Activated T-cell treated with anti-CD3 and anti-CD28 coated beads, Interleukin-2, amount 50 U/mL, for 24 hours (primary cell): ENCODE measurements at regions not wholly inside any gene's neighbourhood (a gene's known extent, or its start where the extent isn't known, plus 50 kb on each side); places are given as distances from the start of the nearest gene placed in this dataset.

Experiments
- DNase-seq: peaks from one replicate; pipeline ENCODE4 v3.0.0-alpha.2; 2020
- H3K27ac Mint-ChIP-seq: 2 replicates; pipeline ENCODE4 v1.8.0; 2020; ENCODE audit warnings: mild to moderate bottlenecking, mixed read lengths
- H3K27me3 Mint-ChIP-seq: 2 replicates; pipeline ENCODE4 v1.8.0; 2020; ENCODE audit warnings: mixed read lengths
- H3K36me3 Mint-ChIP-seq: 2 replicates; pipeline ENCODE4 v1.8.0; 2020; ENCODE audit warnings: low read depth, mixed read lengths
- H3K4me1 Mint-ChIP-seq: 2 replicates; pipeline ENCODE4 v1.8.0; 2020; ENCODE audit warnings: low read depth, mixed read lengths
- H3K4me3 Mint-ChIP-seq: 2 replicates; pipeline ENCODE4 v1.8.0; 2020; ENCODE audit warnings: mild to moderate bottlenecking, moderate library complexity, mixed read lengths
- H3K9me3 Mint-ChIP-seq: 2 replicates; pipeline ENCODE4 v1.8.0; 2020; ENCODE audit warnings: mixed read lengths

DNA sequence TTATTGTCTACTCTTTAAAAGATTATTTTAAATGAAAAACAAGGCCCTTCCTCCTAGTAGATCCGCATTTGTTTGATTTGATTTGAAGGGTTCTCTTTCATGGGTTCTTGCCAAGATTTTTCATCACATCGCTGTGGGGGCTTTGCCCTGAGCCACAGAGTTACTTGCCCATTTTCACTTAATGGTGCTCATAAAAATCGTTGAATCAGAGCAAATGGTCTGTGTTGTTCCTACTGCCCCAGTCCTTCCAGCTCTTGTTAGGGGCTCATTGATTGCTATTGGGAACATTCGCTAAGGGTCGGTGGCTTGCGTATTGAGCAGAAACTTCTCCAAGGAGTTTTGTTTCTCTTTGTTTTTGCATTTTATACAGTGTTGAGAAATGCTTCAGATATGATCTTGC, 1023.4 kb upstream of the CDH8 start:
- DNase-seq = no peak
- Mint-ChIP-seq H3K9me3 (peaks cover 21% of the 10 kb centered on the region), H3K27ac (no peak overlapping the region), H3K27me3 (no peaks in the 10 kb centered on the region), H3K4me1 (no peaks in the 10 kb centered on the region), H3K36me3 (no peaks in the 10 kb centered on the region), H3K4me3 (no peak overlapping the region)

DNA sequence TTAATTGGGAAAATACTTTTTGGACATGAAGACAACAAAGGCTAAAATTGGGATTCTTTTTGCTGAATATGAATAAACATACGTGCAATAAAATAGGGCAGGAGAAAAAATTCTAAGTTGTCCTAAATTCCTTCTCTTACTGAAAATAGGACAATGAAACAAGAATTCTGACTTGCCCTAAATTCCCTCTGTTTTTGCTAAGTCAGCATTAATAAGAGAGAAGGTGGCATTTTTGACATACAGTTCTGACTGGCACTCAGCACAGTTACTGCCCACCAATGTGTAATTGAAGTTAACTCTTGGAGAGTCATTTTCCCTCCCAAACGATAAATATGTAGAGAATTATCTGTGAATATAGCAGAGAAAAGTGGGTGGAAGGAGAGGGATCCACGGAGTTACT, 1021.1 kb upstream of the CDH8 start:
- Mint-ChIP-seq H3K9me3 (peaks cover 23% of the 10 kb centered on the region), H3K4me1 (no peaks in the 10 kb centered on the region), H3K36me3 (no peaks in the 10 kb centered on the region), H3K4me3 (no peak overlapping the region), H3K27ac (no peak overlapping the region), H3K27me3 (no peaks in the 10 kb centered on the region)
- DNase-seq = no peak

DNA sequence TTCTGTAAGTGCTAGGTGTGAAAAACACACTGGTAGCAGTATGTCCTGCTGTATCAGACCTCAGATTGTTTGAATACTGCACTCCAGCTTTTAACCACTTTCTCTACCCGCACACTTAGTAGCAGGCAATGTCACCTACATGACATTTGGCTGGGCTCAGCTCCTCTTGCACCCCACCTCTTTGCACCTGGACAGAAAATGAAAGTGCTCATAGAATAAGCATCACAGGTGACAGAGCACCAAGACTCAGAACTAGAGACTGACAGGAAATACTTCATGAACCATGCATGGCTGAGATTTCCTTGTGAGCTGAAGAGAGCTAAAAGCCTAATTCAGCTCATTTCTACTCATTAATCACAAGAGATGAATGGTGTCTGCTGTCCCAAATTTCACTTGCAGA, 1014.2 kb upstream of the CDH8 start:
- H3K27me3 Mint-ChIP-seq = no peaks in the 10 kb centered on the region
- H3K4me1 Mint-ChIP-seq = no peaks in the 10 kb centered on the region

DNA sequence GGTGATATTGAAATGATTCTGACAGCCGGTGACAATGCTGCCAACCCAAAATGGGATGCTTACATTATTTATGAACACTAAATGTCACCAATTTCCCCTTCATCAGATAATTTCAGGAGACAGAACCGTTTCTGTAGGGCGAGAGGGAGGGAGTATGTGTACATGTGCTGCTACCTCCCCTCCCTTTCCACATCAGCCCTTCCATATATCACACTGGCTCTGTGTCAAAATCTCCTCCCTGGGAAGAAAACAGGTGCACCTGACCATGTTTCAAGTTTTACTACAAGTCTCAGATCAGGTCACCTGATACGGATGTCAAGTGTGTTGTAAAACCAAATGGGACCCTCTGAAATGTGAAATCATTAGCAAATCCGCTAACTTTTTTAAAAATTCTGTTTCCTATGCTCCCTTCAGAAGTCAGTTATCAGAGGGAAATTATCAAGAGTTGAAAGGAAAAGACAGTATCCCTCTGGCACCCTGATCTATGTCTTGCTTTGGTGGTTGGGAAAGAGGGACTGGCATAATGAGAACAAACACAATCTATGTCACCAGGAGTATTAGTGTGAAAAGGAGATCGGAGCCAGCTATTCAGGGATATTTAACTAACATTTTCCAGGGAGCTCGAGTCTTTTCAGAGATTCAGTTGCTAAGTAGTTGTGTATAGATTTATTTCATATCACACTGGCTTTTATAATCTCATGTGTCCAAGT, 1002.3 kb upstream of the CDH8 start:
- peaks cover 42% of the 10 kb centered on the region for H3K9me3 Mint-ChIP-seq
- no peaks in the 10 kb centered on the region for H3K4me1 Mint-ChIP-seq
- H3K27me3 Mint-ChIP-seq = no peaks in the 10 kb centered on the region
- H3K4me3 Mint-ChIP-seq = no peak overlapping the region
- no peak for DNase-seq
- H3K36me3 Mint-ChIP-seq = no peaks in the 10 kb centered on the region
- H3K27ac Mint-ChIP-seq = no peak overlapping the region

More for the DNA sequence above, 1014.2 kb upstream of the CDH8 start:
- DNase-seq = no peak
- H3K36me3 Mint-ChIP-seq = no peaks in the 10 kb centered on the region
- peaks cover 25% of the 10 kb centered on the region for H3K9me3 Mint-ChIP-seq
- no peak overlapping the region for H3K27ac Mint-ChIP-seq
- H3K4me3 Mint-ChIP-seq = no peak overlapping the region

DNA sequence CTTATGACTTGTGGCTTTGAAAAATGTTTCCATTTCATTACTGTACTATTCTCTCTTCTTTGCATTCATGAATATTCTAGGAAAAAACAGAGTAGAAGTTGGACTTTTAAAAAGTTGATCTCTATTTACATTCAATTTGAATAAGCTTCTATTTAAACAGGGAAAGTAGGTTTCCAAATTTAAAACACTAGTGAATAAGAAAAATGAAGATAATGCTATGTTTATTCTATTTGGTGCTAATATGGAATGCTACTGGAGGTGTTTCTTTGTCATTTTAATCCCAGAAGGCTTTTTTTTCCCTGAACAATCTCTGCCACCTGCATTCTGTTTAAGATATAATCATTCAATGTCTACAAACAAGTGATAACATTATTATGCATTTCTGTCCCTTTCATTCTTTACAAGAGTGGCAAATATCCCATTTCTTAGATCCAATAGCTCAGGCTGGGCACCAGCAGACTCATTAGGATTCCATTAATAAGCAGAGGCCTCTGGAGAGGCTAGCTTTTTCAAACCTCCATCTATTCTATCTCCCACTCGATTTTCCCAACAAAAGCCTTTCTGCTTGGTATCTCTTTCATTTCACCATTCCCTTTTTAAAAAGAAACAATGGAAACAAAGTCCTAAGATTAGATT, 1001.6 kb upstream of the CDH8 start:
- Mint-ChIP-seq H3K4me3 (no peak overlapping the region), H3K9me3 (peaks cover 40% of the 10 kb centered on the region), H3K4me1 (no peaks in the 10 kb centered on the region), H3K27ac (no peak overlapping the region), H3K27me3 (no peaks in the 10 kb centered on the region), H3K36me3 (no peaks in the 10 kb centered on the region)
- DNase-seq = no peak

DNA sequence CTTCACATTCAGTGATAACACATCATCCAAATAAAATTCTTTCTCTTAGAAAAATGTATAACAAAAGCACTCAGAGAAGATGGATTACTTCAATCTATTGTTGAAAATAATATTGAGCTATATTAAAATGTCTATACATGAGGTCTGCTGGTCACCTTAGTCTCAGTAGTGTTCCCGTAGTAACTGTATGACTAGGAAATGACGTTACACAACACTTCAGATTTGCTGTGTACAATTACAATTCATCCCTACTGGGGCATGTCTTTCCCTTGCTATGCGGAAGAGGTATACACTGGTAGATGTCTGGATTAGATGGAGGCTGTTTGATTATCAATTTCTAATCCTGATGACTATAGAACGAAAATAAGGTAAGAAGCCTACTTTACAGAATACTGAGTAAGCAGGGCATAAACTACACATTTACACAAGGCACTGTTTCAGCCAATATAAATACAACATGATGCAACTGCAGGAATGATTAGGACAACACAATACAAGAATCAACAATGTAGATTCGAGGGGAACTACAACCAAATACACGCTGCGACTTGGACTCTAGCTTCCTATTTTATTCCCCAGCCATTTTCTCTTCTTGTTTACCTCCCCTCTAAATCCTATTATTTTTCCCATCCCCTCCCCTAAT, 982.5 kb upstream of the CDH8 start:
- Mint-ChIP-seq H3K27ac (no peak overlapping the region), H3K27me3 (no peaks in the 10 kb centered on the region), H3K36me3 (no peaks in the 10 kb centered on the region), H3K4me3 (no peak overlapping the region), H3K9me3 (peaks cover 28% of the 10 kb centered on the region), H3K4me1 (no peaks in the 10 kb centered on the region)
- no peak for DNase-seq

DNA sequence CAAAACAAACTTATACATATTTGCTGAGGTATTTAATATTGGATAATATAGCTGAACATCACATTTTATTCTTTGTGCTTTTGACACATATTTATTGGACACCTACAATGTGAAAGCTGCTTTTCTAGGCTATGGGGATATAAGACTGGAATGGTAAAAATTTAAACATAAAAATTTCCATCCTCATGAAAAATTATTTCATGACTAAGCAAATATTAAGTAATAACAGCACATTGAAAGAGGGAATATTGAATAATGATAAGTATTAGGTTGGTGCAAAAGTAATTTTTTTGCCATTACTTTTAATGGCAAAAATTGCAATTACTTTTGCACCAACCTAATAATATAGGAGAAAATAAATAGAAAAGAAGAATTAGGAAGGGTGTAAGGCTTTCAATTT, 972.5 kb upstream of the CDH8 start:
- H3K4me3 Mint-ChIP-seq = no peak overlapping the region
- no peak for DNase-seq
- no peak overlapping the region for H3K27ac Mint-ChIP-seq

DNA sequence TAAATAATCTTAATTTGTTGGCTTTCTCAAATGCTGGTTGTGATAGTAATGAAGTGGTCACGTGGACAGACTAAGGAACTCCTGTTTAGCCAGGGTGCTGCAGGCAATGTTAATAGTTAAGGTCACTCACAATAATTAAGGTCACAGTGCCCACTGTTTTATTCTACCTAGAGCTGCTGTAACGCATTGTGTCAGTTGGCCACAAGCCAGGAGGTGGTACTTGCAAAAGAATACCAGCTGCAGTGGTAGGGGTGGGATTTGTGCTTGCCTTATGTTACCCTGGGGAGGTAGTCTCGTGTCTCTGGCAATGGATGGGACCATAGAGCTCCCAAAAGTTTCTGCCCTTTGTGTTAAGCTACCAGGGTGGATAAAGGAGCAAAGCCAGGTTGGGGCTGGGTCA, 969.1 kb upstream of the CDH8 start:
- Mint-ChIP-seq H3K27me3 (no peaks in the 10 kb centered on the region), H3K4me3 (no peak overlapping the region), H3K27ac (no peak overlapping the region), H3K9me3 (peaks cover 38% of the 10 kb centered on the region), H3K36me3 (no peaks in the 10 kb centered on the region), H3K4me1 (no peaks in the 10 kb centered on the region)
- no peak for DNase-seq

More for the DNA sequence above, 972.5 kb upstream of the CDH8 start:
- Mint-ChIP-seq H3K27me3 (no peaks in the 10 kb centered on the region), H3K36me3 (no peaks in the 10 kb centered on the region), H3K9me3 (peaks cover 38% of the 10 kb centered on the region), H3K4me1 (no peaks in the 10 kb centered on the region)

DNA sequence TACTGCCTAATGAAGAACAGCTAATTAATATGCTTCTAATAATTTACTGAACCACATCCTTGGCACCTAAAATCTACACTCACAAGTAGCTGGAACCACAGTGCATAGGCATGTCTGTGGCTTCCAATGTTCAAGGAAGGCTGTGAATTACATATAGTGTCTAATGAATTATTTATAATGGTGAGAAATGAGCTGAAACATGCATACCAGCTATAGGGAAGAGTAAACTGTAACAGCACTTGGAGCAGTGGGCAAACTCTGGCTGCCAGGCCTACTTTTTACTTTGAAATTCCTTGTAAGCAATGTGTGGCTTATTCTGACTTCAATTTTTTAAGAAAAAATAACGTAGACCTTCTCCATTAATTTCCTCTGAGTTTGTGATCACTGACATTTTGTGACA, 953.2 kb upstream of the CDH8 start:
- Mint-ChIP-seq H3K36me3 (no peaks in the 10 kb centered on the region), H3K4me1 (no peaks in the 10 kb centered on the region), H3K4me3 (no peak overlapping the region), H3K9me3 (peaks cover 38% of the 10 kb centered on the region), H3K27me3 (no peaks in the 10 kb centered on the region), H3K27ac (no peak overlapping the region)
- no peak for DNase-seq

DNA sequence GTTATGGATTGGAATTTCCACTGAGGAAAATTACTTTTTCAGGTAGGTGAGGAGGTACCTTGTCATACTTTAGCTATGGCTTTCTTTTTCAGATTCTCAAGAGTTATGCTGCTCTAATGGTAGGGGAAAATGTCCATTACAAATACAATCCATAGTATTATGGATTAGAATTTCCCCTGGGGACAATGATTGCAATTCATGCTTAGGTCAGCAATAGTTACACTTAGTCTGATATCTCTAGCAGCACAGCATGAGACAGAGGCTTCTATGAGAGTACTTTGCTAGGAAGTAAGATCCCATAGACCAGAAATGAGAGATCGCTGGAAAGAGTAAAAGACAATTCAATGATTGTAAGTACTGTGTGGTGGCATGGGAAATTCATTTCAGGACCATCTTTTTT, 949.5 kb upstream of the CDH8 start:
- Mint-ChIP-seq H3K27ac (no peak overlapping the region), H3K4me1 (no peaks in the 10 kb centered on the region), H3K36me3 (no peaks in the 10 kb centered on the region), H3K9me3 (peaks cover 39% of the 10 kb centered on the region), H3K27me3 (no peaks in the 10 kb centered on the region), H3K4me3 (no peak overlapping the region)
- no peak for DNase-seq

DNA sequence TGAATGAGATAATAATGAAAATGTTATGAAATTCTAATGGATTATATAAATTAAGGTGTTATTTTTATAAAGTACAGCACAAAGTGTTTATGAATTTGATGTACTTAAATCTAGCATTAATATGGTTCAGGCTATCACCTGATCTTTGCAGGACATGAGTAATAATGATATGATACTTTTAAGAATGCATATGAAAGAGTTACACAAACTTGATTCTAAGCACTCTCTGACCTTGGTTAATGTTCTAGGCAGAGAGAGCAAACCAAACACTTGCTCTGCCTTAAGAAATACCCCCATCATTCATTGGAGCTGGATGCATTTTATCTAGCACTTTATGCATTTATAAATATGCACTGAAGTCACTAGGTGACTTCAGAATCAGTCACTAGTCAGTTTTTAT, 942.2 kb upstream of the CDH8 start:
- no peak for DNase-seq
- Mint-ChIP-seq H3K27me3 (no peaks in the 10 kb centered on the region), H3K4me1 (no peaks in the 10 kb centered on the region), H3K27ac (no peak overlapping the region), H3K36me3 (no peaks in the 10 kb centered on the region), H3K4me3 (no peak overlapping the region), H3K9me3 (peaks cover 12% of the 10 kb centered on the region)

DNA sequence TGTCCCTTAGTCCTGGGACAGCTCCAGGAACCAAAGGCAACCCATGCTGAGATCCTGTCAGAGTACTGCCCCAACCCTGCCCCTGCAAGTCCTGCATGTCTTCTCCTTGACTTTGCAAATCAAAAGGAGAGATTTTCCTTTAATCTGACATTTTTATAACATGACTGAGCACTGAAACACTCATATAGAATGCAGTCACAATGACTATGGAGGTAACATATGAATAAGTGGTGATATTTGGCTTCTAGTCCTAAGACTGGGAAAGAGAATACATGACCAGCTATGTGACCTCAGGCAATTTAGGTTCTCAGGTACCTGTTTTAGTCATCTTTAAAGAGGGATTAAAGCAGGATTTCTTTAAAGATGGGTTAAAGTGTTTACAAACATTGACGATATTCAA, 941.6 kb upstream of the CDH8 start:
- no peak overlapping the region for H3K27ac Mint-ChIP-seq
- peaks cover 17% of the 10 kb centered on the region for H3K9me3 Mint-ChIP-seq
- DNase-seq = no peak
- H3K36me3 Mint-ChIP-seq = no peaks in the 10 kb centered on the region
- H3K27me3 Mint-ChIP-seq = no peaks in the 10 kb centered on the region
- no peak overlapping the region for H3K4me3 Mint-ChIP-seq
- no peaks in the 10 kb centered on the region for H3K4me1 Mint-ChIP-seq

DNA sequence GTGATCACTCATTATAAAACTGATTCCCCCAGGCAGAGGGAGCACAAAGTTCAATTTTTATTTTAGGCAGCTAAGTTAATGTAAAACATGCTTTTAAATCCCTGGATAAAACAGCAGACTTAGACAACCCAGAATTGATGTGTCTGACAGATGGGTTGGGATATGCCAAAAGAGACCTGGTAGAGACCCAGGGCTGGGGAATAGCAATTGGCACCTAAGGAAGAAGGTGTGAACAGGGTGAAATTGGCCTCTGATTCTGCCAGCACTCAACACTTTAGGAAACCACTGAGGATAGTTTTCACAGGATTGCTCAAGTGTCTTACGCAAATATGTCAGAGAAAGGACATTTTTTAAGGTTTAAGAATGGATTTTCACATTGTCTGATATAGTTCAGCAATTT, 938.2 kb upstream of the CDH8 start:
- Mint-ChIP-seq H3K36me3 (no peaks in the 10 kb centered on the region), H3K4me1 (no peaks in the 10 kb centered on the region), H3K27me3 (no peaks in the 10 kb centered on the region), H3K4me3 (no peak overlapping the region), H3K9me3 (peaks cover 23% of the 10 kb centered on the region), H3K27ac (no peak overlapping the region)
- no peak for DNase-seq

DNA sequence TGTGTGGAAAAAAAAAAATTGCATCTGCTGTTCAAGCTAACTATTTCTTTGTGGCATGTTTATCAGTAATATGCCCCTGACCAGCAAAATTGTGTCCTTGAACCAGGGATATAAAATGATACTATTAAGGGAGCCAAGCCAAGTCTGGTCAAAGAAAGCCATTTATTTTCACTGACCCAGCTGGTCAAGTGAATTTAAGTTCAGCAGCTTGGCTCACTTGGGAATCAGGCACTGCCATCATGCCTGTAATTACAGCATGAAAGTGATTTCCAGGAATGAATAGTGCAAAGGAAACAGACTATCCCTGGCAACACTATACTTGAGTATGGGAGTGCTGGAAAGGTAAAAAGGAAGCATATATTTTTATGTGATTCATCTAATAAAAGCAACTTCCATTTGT, 934.6 kb upstream of the CDH8 start:
- no peaks in the 10 kb centered on the region for H3K4me1 Mint-ChIP-seq
- no peak overlapping the region for H3K4me3 Mint-ChIP-seq
- H3K27me3 Mint-ChIP-seq = no peaks in the 10 kb centered on the region
- peaks cover 23% of the 10 kb centered on the region for H3K9me3 Mint-ChIP-seq
- no peak overlapping the region for H3K27ac Mint-ChIP-seq
- H3K36me3 Mint-ChIP-seq = no peaks in the 10 kb centered on the region
- no peak for DNase-seq

DNA sequence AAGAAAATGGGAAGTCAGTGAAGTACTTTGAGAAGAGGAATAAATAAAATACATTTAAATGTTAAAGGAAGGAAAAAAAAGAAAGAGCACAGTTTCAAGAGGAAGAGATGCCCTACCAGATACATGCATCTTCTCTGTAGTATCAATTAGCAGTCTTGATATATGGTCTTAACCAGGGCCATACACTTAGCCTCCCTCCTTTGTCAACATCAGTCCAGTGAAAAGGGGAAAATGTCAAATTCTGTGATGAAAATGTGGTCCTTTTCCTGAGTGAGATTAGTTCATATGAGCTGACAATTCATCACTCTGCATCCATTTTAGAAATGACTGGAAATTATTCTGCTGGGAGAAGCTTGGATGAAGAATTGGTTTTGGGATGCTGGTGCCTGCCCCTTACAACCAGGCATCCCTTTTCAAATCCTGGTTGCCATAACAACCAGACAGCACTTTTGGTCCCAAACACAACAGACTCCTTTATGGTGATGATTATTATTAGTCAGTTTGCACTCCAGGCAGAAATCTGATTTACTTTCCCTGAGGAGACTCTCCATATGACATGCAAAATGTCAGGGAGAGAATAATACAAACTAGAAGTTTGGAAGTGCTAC, 933.6 kb upstream of the CDH8 start:
- no peak for DNase-seq
- Mint-ChIP-seq H3K27ac (no peak overlapping the region), H3K4me3 (no peak overlapping the region), H3K4me1 (no peaks in the 10 kb centered on the region), H3K9me3 (peaks cover 22% of the 10 kb centered on the region), H3K36me3 (no peaks in the 10 kb centered on the region), H3K27me3 (no peaks in the 10 kb centered on the region)
